ENCODE measurements at regions not wholly inside any gene's neighbourhood (a gene's known extent, or its start where the extent isn't known, plus 50 kb on each side); places are given as distances from the start of the nearest gene placed in this dataset.

DNA sequence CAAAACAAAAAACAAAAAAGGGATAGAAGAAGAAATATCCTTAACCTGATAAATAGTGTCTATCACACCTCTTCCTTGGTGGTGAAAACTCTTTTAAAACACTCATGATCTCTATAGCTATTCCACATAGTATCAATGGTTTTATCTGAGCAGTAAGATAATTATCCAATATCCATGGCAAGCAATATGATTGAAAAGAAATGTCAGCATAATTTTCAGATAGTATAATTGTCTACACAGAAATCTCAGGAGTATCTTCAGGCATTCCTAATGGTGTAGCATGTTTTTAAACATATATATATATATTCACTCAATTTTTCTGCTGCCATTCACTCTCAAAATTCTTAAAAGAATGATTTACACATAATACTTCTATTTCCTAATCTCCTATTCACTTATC is 938.0 kb upstream of the SLC35B3 start:
- TF ChIP-seq CTCF (IDR thresholded peaks at IDR 0.05 in 4 of 5, conservative IDR thresholded peaks at IDR 0.05 in 1 of 5) (no peak), POLR2A (IDR thresholded peaks at IDR 0.05) (no peak)
- H3K4me3 ChIP-seq: no peak overlapping the region
- H3K9me3 ChIP-seq: no peaks in the 10 kb centered on the region
- intact Hi-C loops (cut with DNase I; ENCODE audit: low total_unique reads) (no loop called here), in situ Hi-C loops (cut with MboI; ENCODE audit: low sequenced_read_pairs in 4 of 4) (no loop called here)
- H3K27me3 ChIP-seq: no peaks in the 10 kb centered on the region
- ATAC-seq (no peak), DNase-seq (no peak)
- H3K4me1 ChIP-seq: no peaks in the 10 kb centered on the region
- H3K36me3 ChIP-seq: no peaks in the 10 kb centered on the region
- no peak overlapping the region for H3K27ac ChIP-seq

GRCh38 chr6:9370480-9370879 is 935.1 kb upstream of the SLC35B3 start:
- no peak for ATAC-seq
- no peak for TF ChIP-seq POLR2A (IDR thresholded peaks at IDR 0.05)
- TF ChIP-seq CTCF (IDR thresholded peaks at IDR 0.05 in 4 of 5, conservative IDR thresholded peaks at IDR 0.05 in 1 of 5): no peak

DNA sequence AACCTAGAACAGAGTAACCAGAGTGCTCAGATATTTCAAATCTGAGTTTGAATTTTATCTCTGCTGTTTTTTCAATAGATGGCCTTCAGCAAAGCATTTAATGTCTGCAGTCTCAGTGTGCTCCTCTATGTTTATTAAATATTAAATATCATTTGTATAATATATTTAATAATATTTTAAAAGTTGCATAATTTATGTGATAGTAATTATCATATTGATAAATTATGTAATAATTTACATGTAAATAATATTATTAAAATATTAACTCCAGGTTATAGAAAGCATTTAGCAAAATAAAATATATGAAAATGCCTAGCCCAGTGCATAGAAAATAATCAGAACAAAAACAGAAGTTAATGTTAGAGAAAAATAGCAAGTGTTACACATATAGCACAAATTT is 930.0 kb upstream of the SLC35B3 start:
- in situ Hi-C loops (cut with MboI; ENCODE audit: low sequenced_read_pairs in 4 of 4): no loop called here
- intact Hi-C loops (cut with DNase I; ENCODE audit: low total_unique reads): no loop called here
- Histone ChIP-seq H3K4me1 (peaks cover 9 to 11% of the 10 kb centered on the region in 2 donors), H3K4me3 (no peak overlapping the region), H3K9me3 (no peaks in the 10 kb centered on the region), H3K27ac (no peak overlapping the region), H3K36me3 (no peaks in the 10 kb centered on the region), H3K27me3 (no peaks in the 10 kb centered on the region)
- TF ChIP-seq POLR2A (IDR thresholded peaks at IDR 0.05) (no peak), CTCF (IDR thresholded peaks at IDR 0.05 in 4 of 5, conservative IDR thresholded peaks at IDR 0.05 in 1 of 5) (no peak)
- no peak for ATAC-seq
- DNase-seq: no peak

More at GRCh38 chr6:9370480-9370879, 935.1 kb upstream of the SLC35B3 start:
- no peaks in the 10 kb centered on the region for H3K36me3 ChIP-seq
- in situ Hi-C loops (cut with MboI; ENCODE audit: low sequenced_read_pairs in 4 of 4) (no loop called here), intact Hi-C loops (cut with DNase I; ENCODE audit: low total_unique reads) (no loop called here)
- H3K27ac ChIP-seq: no peak overlapping the region
- H3K4me1 ChIP-seq: no peaks in the 10 kb centered on the region
- DNase-seq: no peak
- no peak overlapping the region for H3K4me3 ChIP-seq
- no peaks in the 10 kb centered on the region for H3K9me3 ChIP-seq
- no peaks in the 10 kb centered on the region for H3K27me3 ChIP-seq

- Histone ChIP-seq H3K9me3 (peaks cover 0 to 6% (median 0%) of the 10 kb centered on the region in 3 donors), H3K4me3 (no peak overlapping the region), H3K27ac (no peak overlapping the region), H3K36me3 (no peaks in the 10 kb centered on the region), H3K4me1 (peaks cover 9 to 11% of the 10 kb centered on the region in 2 donors), H3K27me3 (no peaks in the 10 kb centered on the region)
- TF ChIP-seq CTCF (IDR thresholded peaks at IDR 0.05 in 4 of 5, conservative IDR thresholded peaks at IDR 0.05 in 1 of 5): no peak
- in situ Hi-C loops (cut with MboI; ENCODE audit: low sequenced_read_pairs in 4 of 4) (no loop called here), intact Hi-C loops (cut with DNase I; ENCODE audit: low total_unique reads) (no loop called here)
- ATAC-seq (no peak), DNase-seq (no peak)
Measured at GRCh38 chr6:9361749-9362148, 926.4 kb upstream of the SLC35B3 start.

DNA sequence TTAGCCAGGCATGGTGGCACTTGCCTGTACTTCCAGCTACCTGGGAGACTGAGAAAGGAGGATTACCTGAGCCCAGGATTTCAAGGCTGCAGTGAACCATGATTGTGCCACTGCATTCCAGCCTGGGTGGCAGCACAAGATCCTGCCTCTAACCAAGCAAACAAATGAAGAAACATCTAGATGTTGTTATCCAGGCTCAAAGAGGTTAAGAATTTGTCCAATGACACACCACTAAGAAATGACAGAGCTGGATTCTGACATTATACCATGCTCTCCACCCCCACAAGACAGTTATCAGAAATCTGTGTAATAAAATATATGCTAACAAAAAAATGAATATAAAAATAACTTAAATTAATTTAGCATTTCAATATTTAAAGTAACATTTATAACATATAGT is 925.5 kb upstream of the SLC35B3 start:
- no peaks in the 10 kb centered on the region for H3K27me3 ChIP-seq
- no peak for ATAC-seq
- TF ChIP-seq POLR2A (IDR thresholded peaks at IDR 0.05) (no peak), CTCF (IDR thresholded peaks at IDR 0.05 in 4 of 5, conservative IDR thresholded peaks at IDR 0.05 in 1 of 5) (no peak)
- peaks cover 9 to 11% of the 10 kb centered on the region in 2 donors for H3K4me1 ChIP-seq
- intact Hi-C loops (cut with DNase I; ENCODE audit: low total_unique reads) (no loop called here), in situ Hi-C loops (cut with MboI; ENCODE audit: low sequenced_read_pairs in 4 of 4) (no loop called here)
- no peak overlapping the region for H3K27ac ChIP-seq
- H3K36me3 ChIP-seq: no peaks in the 10 kb centered on the region
- H3K9me3 ChIP-seq: peaks cover 0 to 6% (median 0%) of the 10 kb centered on the region in 3 donors
- no peak overlapping the region for H3K4me3 ChIP-seq
- no peak for DNase-seq

Data from gastrocnemius medialis (tissue), 4 donors.